Sigmoid colon (tissue), 4 donors: ENCODE measurements at regions not wholly inside any gene's neighbourhood (a gene's known extent, or its start where the extent isn't known, plus 50 kb on each side); places are given as distances from the start of the nearest gene placed in this dataset.

Experiments used
- EP300 ChIP-seq, 4 donors: sonication (generic); formaldehyde crosslinking; IDR thresholded peaks; one replicate each; pipeline ENCODE4 v1.6.1; 2017; ENCODE audit warnings: antibody characterized with exemption in 4 of 4
- POLR2AphosphoS5 ChIP-seq, 4 donors: sonication (generic); formaldehyde crosslinking; IDR thresholded peaks; one replicate each; pipeline ENCODE4 v1.6.1; 2017; ENCODE audit warnings: antibody characterized with exemption in 4 of 4
- TF ChIP-seq, protein P1 (sequence below), 4 experiments: fragments of 450-650 bp in 3 of 4; fragments of 200-600 bp in 1 of 4; IDR thresholded peaks; one replicate each; pipeline ENCODE4 v1.5.1; 2016 to 2019; ENCODE audit warnings: antibody characterized with exemption in 4 of 4, mild to moderate bottlenecking in 3 of 4, moderate library complexity in 2 of 4

GRCh38 chr7:390761-391410 is 100.9 kb downstream of the FOXL3 start:
- TF ChIP-seq, protein P1, sequence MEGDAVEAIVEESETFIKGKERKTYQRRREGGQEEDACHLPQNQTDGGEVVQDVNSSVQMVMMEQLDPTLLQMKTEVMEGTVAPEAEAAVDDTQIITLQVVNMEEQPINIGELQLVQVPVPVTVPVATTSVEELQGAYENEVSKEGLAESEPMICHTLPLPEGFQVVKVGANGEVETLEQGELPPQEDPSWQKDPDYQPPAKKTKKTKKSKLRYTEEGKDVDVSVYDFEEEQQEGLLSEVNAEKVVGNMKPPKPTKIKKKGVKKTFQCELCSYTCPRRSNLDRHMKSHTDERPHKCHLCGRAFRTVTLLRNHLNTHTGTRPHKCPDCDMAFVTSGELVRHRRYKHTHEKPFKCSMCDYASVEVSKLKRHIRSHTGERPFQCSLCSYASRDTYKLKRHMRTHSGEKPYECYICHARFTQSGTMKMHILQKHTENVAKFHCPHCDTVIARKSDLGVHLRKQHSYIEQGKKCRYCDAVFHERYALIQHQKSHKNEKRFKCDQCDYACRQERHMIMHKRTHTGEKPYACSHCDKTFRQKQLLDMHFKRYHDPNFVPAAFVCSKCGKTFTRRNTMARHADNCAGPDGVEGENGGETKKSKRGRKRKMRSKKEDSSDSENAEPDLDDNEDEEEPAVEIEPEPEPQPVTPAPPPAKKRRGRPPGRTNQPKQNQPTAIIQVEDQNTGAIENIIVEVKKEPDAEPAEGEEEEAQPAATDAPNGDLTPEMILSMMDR (IDR thresholded peaks at IDR 0.05) = no peak
- no peak for TF ChIP-seq EP300 (IDR thresholded peaks at IDR 0.05)
- no peak for TF ChIP-seq POLR2AphosphoS5 (IDR thresholded peaks at IDR 0.05)
